Activated T-helper 17 cell treated with anti-CD3 and anti-CD28 coated beads, Interleukin-2, amount 50 U/mL, for 72 hours (primary cell): ENCODE measurements at regions not wholly inside any gene's neighbourhood (a gene's known extent, or its start where the extent isn't known, plus 50 kb on each side); places are given as distances from the start of the nearest gene placed in this dataset.

ENCODE experiments used
- ATAC-seq: fragments of 150-1000 bp; cut with Tn5 transposase; replicated peaks from 2 replicates; pipeline ENCODE4 v1.10.0; 2021; ENCODE audit warnings: mild to moderate bottlenecking, moderate library complexity
- H3K27ac Mint-ChIP-seq: one replicate; pipeline ENCODE4 v1.8.0; 2022; ENCODE audit warnings: mixed read lengths
- H3K27me3 Mint-ChIP-seq: one replicate; pipeline ENCODE4 v1.8.0; 2022; ENCODE audit warnings: mixed read lengths
- H3K36me3 Mint-ChIP-seq: one replicate; pipeline ENCODE4 v1.8.0; 2022; ENCODE audit warnings: low read depth, mild to moderate bottlenecking, mixed read lengths
- H3K4me1 Mint-ChIP-seq: one replicate; pipeline ENCODE4 v1.8.0; 2022; ENCODE audit warnings: mixed read lengths
- H3K4me3 Mint-ChIP-seq: one replicate; pipeline ENCODE4 v1.8.0; 2022; ENCODE audit warnings: mild to moderate bottlenecking, mixed read lengths
- H3K9me3 Mint-ChIP-seq: one replicate; pipeline ENCODE4 v1.8.0; 2022; ENCODE audit warnings: mixed read lengths

DNA sequence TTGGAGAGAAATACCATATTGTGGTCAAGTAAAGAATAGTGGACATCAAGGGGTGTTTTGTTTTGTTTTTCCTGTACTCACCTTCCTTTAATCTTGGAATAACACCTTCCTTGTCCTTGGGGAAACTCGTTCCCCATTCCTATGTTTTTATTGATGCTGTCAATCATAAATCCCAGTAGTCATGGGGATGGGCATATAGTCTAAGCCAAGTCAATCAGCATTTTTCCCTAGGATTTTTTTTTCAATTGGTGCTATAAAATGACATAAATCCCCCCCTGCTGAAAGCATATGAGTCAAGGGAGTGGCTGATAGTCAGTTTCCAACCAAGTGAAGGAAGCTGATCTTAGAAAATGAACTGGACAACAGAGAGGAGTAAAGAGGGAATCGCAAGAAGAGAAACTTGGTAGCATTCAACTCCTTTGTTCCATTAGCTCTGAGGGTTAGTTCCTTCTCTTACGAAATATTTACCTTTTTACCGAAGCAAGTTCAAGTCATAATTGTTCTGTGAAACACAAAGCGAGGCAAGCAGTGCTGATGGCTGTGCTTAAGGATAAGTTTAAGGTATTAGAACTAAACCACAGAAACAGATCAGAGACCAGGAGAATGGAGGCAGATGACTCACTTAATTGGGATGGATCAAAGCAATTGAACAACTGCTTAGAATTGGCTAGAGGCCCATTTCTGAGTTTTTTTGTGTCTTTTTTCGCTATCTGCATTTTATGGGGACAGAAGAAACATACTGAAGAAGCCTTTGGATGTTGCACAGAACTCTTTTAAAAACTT is 218.6 kb downstream of the SEMA6A start:
- peaks cover 26% of the 10 kb centered on the region for H3K36me3 Mint-ChIP-seq
- no peaks in the 10 kb centered on the region for H3K27me3 Mint-ChIP-seq
- H3K27ac Mint-ChIP-seq: no peak overlapping the region
- no peak for ATAC-seq
- H3K4me3 Mint-ChIP-seq: no peak overlapping the region
- H3K4me1 Mint-ChIP-seq: no peaks in the 10 kb centered on the region
- peaks cover 5% of the 10 kb centered on the region for H3K9me3 Mint-ChIP-seq

DNA sequence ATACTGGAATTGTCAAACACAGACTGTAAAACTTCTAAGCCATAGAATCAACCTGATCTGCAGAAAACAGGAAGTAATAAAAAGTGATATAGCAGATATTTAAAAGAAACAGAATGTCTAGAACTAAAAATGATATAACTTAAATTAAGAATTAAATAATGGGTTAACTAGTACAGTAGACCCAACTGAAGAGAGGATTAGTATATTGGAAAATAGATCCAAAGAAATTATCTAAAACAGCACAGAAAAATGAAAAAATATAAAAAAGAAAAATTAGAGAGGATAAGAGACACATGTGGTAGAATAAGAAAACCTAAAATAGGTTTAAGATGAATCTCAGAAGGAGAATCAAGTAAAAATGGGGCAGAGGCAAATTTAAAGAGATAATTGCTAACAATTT is 219.9 kb downstream of the SEMA6A start:
- H3K9me3 Mint-ChIP-seq: peaks cover 11% of the 10 kb centered on the region
- no peaks in the 10 kb centered on the region for H3K4me1 Mint-ChIP-seq
- H3K27me3 Mint-ChIP-seq: no peaks in the 10 kb centered on the region
- no peak for ATAC-seq
- no peak overlapping the region for H3K4me3 Mint-ChIP-seq
- H3K36me3 Mint-ChIP-seq: peaks cover 35% of the 10 kb centered on the region
- no peak overlapping the region for H3K27ac Mint-ChIP-seq

- H3K4me1 Mint-ChIP-seq: no peaks in the 10 kb centered on the region
- no peaks in the 10 kb centered on the region for H3K27me3 Mint-ChIP-seq
- ATAC-seq: no peak
- H3K27ac Mint-ChIP-seq: no peak overlapping the region
- H3K4me3 Mint-ChIP-seq: no peak overlapping the region
- peaks cover 21% of the 10 kb centered on the region for H3K9me3 Mint-ChIP-seq
- H3K36me3 Mint-ChIP-seq: peaks cover 38% of the 10 kb centered on the region
Measured at GRCh38 chr5:116347657-116348056, 227.0 kb downstream of the SEMA6A start.

- Mint-ChIP-seq H3K9me3 (peaks cover 18% of the 10 kb centered on the region), H3K4me1 (no peaks in the 10 kb centered on the region), H3K4me3 (no peak overlapping the region), H3K27ac (no peak overlapping the region), H3K36me3 (peaks cover 17% of the 10 kb centered on the region), H3K27me3 (no peaks in the 10 kb centered on the region)
- ATAC-seq: no peak
Measured at GRCh38 chr5:116343961-116344360, 230.7 kb downstream of the SEMA6A start.
